ENCODE measurements at regions not wholly inside any gene's neighbourhood (a gene's known extent, or its start where the extent isn't known, plus 50 kb on each side); places are given as distances from the start of the nearest gene placed in this dataset.

DNA sequence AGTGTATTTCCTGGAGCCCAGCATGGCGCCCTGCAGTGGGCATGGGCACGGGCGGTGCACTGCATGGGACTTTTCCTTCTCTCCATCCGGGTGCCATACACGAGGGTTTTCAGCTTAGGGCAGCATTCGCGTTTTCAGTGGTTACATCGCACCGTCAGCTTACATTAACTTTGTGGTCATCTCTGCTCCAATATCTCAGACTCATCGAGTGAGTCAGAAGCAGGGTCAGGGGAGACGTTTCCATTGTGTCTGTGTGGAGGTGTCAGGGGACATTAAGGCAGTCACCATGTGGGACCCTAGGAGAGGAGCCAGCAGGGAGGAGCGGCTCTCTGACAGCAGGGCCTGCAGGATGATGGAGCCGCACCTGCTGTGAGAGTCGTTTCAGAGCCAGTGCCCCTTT, 541.0 kb downstream of the FGF9 start:
- in situ Hi-C loops (cut with MboI; ENCODE audit: low sequenced_read_pairs) = no loop called here

DNA sequence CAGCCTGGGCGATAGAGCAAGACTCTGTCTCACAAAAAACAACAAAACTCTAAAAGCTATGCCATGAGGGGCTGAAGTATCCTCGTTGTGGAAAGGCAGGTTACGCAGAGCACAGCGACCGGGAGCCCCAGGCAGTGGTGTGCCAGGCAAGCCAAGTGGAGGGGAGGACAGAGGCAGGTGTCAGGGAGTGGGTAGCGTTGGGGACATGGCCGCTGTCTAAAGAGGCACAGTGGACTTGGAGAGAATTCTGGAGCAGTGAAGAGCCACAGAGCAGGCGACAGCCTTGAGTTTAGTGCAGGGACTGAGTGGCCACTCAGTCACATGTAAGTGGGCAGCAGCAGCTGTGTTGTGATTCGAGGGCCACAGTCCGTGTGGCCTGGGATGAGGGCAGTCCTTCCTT, 541.7 kb downstream of the FGF9 start:
- in situ Hi-C loops (cut with MboI; ENCODE audit: low sequenced_read_pairs) = no loop called here

DNA sequence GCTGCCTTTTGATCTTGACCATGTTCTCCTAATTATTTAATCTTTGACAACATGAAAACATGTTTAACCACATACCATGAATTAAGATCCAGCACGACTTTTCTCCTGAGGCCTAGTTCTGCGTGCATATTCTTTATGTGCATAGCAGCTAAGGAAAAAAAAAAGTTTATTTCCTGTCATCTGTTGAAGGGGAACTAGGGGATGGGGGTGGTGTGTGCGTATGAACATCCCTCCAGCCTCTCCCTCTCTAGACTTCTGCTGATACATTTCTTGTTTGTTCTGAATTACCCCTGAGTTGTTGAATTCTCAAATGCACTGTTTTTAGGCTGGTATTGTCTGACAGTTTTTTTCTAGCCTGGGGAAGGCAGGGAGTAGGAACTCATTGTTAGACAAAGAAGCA, 543.3 kb downstream of the FGF9 start:
- in situ Hi-C loops (cut with MboI; ENCODE audit: low sequenced_read_pairs) = no loop called here

- in situ Hi-C loops (cut with MboI; ENCODE audit: low sequenced_read_pairs) = no loop called here
These were observed 547.9 kb downstream of the FGF9 start for GRCh38 chr13:22218797-22219196.

- in situ Hi-C loops (cut with MboI; ENCODE audit: low sequenced_read_pairs) = no loop called here
These were observed 548.8 kb downstream of the FGF9 start for GRCh38 chr13:22219709-22220108.

DNA sequence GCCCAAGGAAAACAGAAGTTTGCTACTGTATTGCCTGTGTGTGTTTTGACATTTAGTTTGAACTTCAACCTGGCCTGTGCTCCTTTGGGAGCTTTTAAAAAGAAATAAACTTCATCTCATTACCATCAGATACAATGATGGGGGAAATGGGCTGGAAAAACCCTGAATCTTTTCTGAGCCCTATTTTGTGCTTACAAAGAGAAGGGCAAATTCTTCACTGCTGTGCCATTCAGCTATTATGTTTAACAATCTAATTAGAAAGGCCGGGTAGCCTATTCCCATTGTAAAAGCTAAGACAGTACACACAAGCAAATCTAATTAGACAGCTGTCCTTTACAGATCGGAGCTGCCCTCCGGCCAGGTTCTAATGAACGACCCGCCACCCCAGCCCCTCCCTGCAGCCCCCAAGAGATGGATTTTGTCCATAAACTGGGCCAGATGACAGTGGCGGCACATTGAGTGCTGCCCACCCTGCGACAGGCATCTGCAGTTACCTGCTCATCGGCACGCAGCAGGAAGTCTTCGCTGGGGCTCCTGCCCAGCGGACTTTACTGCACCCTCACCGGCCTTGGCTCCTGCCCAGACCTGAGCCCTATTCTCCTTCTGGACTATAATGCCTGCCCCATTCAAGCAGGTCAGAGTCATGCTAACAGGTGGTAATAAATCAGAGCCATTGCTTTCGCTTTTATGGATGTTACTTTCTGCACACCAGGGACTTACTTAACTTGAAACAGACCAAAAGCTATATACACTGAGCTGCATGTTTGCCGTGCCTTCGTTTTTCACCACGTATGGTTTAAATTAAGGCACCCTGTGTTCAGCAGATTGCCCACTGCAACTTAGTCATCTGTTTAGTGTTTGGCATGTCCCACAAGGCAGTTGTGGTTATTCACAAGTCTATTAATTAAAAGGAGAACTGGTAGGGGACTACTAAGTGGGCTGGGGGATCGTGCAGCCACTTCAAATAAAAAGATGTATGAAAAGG, 549.6 kb downstream of the FGF9 start:
- in situ Hi-C loops (cut with MboI; ENCODE audit: low sequenced_read_pairs) = no loop called here

DNA sequence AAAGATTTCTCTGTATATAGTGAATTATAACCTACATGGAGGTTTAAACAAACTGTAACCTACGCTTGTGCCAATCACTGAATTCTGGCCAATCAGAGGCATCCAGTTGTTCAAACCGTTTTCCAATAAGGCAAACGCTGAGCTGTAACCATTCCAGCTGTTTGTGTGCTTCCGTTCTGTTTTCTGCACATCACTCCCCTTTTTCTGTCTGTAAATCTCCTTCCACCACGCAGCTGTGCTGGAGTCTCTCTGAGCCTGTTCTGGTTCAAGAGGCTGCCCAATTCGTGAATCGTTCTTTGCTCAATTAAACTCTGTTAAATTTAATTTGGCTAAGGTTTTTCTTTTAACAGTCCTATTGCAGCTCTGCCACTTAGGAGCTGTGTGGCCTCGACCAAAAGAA, 552.5 kb downstream of the FGF9 start:
- in situ Hi-C loops (cut with MboI; ENCODE audit: low sequenced_read_pairs) = no loop called here

- in situ Hi-C loops (cut with MboI; ENCODE audit: low sequenced_read_pairs) = no loop called here
These were observed 555.2 kb downstream of the FGF9 start for GRCh38 chr13:22226086-22226485.

DNA sequence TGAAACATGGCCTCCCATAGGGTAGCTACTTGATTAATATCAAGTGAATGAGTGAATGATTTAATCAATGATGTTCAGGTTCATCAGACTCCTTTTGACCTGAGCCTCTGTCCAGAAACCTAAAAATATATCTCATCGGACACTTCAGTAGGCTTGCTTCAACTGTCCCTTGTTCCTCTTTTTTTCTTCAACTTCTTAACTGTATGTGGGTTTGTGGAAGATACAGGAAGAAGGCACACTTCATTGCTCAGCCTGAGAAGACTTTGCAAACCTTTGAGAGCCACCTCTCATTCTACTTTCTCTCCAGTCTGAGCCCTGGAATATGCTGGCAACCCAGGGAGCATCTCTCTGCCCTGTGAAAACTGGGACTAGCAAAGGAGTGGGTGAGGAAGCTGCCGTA, 557.0 kb downstream of the FGF9 start:
- in situ Hi-C loops (cut with MboI; ENCODE audit: low sequenced_read_pairs) = no loop called here

GRCh38 chr13:22229916-22230315, 559.0 kb downstream of the FGF9 start:
- in situ Hi-C loops (cut with MboI; ENCODE audit: low sequenced_read_pairs) = no loop called here

- in situ Hi-C loops (cut with MboI; ENCODE audit: low sequenced_read_pairs) = no loop called here
These were observed 561.3 kb downstream of the FGF9 start for GRCh38 chr13:22232186-22232585.

DNA sequence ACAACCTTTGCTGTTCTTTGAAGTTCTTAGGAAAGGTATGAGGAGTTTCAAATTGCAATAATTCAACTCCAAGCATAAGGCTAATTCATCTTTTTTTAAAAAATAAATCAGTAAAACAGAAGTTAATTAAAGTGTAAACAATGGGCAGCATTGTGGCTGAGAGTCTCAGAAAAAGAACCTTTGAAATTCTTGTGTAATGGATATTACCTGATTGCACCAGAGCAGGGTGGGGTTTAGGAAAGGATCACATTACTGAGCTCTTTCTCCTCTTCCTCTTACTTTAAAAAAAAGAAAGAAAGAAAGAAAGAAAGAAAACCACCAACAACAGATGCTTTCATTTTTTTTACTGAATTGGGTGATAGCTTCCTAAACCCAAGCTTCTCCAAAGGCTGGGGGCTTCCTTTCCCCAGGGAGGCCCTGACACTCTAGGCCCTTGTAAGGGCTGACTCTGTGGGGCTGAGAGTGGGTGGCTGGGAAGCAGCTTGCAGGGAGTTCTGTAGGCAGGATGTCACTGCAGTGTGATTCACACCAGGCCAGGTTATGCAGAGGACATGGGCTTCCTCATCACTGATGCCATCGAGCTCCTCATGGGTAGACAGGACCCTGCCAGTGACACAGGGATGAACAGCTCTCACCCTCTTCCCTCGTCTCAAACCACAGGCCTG, 564.5 kb downstream of the FGF9 start:
- in situ Hi-C loops (cut with MboI; ENCODE audit: low sequenced_read_pairs) = no loop called here

DNA sequence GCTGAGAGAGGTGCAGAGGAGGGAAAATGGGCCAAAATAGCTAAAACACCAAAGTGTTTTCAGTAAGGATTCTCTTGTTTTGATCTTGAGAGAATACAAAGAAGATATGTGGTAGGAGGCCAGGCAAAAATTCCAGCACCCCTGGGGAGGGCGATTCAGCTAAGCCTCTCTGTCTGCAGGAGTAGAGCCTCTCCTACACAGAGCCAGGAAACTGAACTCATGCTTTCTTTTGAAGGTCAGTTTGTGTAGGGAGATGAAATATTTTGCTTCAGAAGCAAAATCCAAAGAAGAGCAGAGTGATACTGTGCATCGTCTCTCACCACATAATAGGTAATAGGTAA, 565.0 kb downstream of the FGF9 start:
- in situ Hi-C loops (cut with MboI; ENCODE audit: low sequenced_read_pairs) = no loop called here

DNA sequence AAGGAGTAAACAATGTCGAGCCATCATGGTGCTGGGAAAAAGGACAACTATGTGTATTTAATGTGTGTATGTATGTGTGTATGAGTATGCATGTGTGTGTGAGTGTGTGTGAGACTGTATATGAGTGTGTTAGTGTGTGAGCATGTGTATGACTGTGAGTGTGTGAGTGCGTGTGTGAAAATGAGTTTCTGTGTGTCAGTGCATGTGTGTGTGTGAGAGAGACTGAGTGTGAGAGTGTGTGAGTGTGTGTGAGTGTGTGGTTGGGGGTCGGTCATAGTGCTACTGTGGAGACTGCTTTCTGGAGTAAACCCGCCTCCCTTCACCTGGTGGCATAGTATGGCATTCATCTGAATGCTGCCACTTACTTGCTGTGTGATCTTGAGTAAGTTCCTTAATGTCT, 567.4 kb downstream of the FGF9 start:
- in situ Hi-C loops (cut with MboI; ENCODE audit: low sequenced_read_pairs) = no loop called here

- in situ Hi-C loops (cut with MboI; ENCODE audit: low sequenced_read_pairs) = no loop called here
These were observed 569.8 kb downstream of the FGF9 start for GRCh38 chr13:22240716-22241115.

DNA sequence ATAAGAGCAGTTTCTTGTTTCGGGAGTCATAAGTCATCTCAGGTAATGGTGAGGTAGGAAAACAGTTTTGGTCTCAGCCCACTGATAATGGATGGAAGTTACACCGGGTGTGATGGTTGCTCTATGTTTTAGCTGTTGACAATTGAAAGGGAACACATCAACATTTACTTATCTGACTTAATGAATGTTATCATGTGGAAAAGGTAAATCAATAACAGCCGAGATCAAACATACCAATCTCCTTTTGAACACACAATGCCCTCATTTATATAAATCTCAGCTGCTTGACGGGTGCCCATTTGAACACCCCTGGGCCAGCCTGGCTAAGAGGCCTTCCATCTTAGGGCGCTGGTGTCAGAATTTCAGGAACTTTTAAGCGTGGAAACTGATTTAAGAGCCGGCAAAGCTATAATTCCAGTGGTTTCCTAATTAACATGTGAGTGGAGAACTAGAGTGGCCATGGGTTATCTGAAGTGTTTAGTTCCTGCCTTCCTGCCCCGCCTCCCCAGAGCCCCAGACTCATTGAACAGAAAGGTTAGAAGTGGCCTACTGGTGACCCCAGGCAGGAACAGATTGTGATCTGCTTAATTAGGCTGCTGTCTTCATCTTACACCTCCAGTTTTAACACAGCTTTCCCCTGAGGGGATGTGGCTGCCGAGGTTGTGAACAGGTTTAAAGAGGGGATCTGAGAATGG, 572.7 kb downstream of the FGF9 start:
- in situ Hi-C loops (cut with MboI; ENCODE audit: low sequenced_read_pairs) = no loop called here

DNA sequence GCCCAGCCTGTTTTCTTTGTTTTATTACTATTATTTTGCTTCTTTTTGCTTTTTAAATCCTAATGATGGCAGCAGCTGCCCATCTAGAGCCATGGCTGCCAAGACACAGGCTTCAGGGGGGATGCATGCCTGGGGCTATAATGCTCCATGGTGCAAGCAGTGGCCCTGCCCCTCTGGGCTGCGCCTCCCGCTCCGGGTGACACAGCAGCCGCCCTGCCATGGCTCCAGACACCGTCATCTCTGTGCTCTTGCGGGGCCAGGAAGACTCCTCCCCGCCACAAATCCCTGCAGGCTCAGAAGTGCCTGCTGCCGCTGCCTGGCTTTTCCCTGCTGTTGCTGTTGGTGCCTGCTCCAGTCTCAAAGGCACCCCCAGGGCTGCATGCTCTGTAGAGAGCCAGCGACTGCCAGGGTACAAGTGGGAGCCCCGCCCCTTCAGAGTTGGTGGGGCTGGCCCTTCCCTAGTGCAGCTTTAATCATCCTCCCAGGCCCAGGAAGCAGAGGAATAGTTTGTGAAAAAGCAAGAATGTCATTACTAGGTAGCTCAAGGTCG, 581.5 kb downstream of the FGF9 start:
- in situ Hi-C loops (cut with MboI; ENCODE audit: low sequenced_read_pairs) = no loop called here

GRCh38 chr13:22253107-22253506, 582.2 kb downstream of the FGF9 start:
- in situ Hi-C loops (cut with MboI; ENCODE audit: low sequenced_read_pairs) = no loop called here

DNA sequence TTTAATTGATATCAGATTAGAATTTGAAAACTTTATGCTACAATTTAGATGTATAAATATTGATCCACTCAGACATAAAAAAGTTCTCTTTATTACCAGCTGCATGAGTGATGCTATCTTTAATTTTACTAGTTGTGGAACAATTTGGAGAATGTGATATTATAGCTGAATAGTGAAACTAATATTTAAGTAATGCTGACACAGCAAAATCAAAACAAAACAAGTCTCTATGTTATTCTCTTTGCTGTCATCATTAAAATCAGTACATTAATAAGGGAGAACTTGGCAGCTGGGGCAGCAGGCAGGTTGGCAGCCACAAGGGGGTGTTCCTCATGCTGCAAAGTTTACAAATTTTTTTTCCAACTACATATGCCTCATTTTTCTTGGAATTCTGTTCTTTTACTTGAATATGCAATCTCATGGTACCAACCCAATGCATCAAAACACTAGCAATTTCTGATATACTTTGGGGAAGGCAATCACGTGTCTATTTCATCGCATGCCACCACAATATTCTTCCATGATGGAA, 585.3 kb downstream of the FGF9 start:
- in situ Hi-C loops (cut with MboI; ENCODE audit: low sequenced_read_pairs) = no loop called here

- in situ Hi-C loops (cut with MboI; ENCODE audit: low sequenced_read_pairs) = no loop called here
These were observed 591.4 kb downstream of the FGF9 start for GRCh38 chr13:22262001-22262885.

All from HL-60/S4 treated with retinoic acid at 250 ng/mL for 4 days and 3 days (cell line).